ENCODE measurements at regions not wholly inside any gene's neighbourhood (a gene's known extent, or its start where the extent isn't known, plus 50 kb on each side); places are given as distances from the start of the nearest gene placed in this dataset.

DNA sequence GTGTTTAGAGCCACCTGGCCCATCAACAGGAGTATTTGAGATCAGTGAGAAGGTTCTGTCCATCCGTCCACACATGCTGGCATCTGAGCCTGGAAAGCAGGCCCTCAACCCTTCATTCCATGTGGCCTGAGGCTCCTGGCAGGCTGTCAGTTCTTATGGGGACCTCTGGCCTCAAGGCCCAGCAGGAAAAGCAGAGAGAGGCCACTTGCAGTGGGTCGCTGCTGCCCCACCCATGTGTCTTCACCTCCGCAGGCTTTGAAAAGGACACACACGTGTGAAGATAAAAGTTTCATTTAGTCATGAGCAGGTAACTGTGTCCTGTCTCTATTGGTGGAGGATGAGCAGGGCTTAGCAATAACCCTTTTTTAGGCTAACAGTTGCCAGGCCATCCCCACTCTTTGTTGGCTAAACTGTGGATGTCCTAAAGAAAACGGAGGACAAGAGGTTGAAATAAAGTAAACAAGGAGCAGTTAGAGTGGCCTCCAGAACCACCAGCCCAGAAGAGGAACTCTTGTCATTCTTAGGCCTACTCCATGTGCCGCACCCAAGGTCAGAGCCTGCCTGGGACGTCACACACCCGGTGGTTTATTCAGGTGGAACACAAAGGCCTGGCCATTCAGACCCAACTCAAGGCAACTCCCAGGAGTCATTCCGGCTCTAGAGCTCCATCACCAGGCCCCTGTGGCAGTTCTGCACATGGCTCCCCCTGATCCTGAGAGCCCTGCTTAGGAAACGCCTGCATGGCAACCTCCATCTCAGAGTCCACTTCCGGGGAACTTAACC is 143.4 kb upstream of the CST7 start:
- TF ChIP-seq, protein P1, sequence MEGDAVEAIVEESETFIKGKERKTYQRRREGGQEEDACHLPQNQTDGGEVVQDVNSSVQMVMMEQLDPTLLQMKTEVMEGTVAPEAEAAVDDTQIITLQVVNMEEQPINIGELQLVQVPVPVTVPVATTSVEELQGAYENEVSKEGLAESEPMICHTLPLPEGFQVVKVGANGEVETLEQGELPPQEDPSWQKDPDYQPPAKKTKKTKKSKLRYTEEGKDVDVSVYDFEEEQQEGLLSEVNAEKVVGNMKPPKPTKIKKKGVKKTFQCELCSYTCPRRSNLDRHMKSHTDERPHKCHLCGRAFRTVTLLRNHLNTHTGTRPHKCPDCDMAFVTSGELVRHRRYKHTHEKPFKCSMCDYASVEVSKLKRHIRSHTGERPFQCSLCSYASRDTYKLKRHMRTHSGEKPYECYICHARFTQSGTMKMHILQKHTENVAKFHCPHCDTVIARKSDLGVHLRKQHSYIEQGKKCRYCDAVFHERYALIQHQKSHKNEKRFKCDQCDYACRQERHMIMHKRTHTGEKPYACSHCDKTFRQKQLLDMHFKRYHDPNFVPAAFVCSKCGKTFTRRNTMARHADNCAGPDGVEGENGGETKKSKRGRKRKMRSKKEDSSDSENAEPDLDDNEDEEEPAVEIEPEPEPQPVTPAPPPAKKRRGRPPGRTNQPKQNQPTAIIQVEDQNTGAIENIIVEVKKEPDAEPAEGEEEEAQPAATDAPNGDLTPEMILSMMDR (conservative IDR thresholded peaks at IDR 0.05), result no peak
- TF ChIP-seq ZFX (IDR thresholded peaks at IDR 0.05), result no peak

All from C4-2B (cell line).